ENCODE measurements at regions not wholly inside any gene's neighbourhood (a gene's known extent, or its start where the extent isn't known, plus 50 kb on each side); places are given as distances from the start of the nearest gene placed in this dataset.

DNA sequence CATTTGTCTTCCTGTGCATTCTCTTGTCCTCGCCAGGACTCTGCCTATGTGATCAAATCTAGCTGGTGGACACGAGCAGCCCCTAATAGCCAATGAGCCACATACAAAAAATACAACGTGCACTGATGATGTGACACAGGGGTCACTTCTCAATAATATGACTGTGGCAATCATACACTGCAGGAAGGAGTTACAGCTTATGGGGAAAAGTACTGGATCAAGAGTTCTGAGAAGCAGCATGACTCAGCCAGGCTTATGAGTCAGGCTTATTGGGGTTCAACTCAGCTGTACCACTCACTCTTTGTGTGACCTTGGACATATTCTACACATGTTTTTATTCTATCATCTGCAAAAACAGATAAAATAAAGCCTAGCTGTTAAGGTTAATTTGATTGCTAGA lies 889.4 kb upstream of the TENM4 start:
- Histone ChIP-seq H3K4me1 (ENCODE audit: control insufficient read depth in 1 of 2, insufficient read depth in 2 of 2, low read length in 2 of 2) (no peaks in the 10 kb centered on the region), H3K27me3 (ENCODE audit: low read depth, low read length) (no peaks in the 10 kb centered on the region), H3K9me3 (ENCODE audit: control insufficient read depth in 1 of 2, low read length in 2 of 2) (no peaks in the 10 kb centered on the region), H3K27ac (ENCODE audit: low read length) (no peak overlapping the region), H3K4me3 (ENCODE audit: low read depth in 1 of 2, low read length in 2 of 2) (no peak overlapping the region), H3K36me3 (ENCODE audit: control insufficient read depth in 1 of 2, insufficient read depth in 2 of 2, low read length in 2 of 2) (no peaks in the 10 kb centered on the region)

DNA sequence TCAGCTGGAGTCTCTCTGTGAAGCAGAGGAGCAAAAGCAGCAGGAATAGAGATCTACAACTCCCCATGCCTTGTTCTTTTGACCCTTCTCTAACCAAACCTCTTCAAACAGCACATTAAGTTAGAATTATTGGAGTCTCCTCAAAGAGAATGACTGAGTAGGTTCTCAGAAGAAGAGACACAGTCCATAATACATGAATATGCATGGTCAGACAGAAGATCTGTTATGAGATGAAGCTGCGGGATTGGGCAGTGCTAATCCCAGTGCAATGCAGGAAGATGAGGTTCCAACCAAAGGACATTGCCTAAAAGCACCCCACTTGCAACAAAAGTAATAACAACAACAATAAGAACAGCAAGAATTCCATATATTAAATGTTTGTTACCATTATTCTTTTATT lies 887.9 kb upstream of the TENM4 start:
- no peaks in the 10 kb centered on the region for H3K9me3 ChIP-seq (ENCODE audit: control insufficient read depth in 1 of 2, low read length in 2 of 2)
- H3K4me1 ChIP-seq (ENCODE audit: control insufficient read depth in 1 of 2, insufficient read depth in 2 of 2, low read length in 2 of 2) = no peaks in the 10 kb centered on the region
- H3K4me3 ChIP-seq (ENCODE audit: low read depth in 1 of 2, low read length in 2 of 2) = no peak overlapping the region
- H3K27ac ChIP-seq (ENCODE audit: low read length) = no peak overlapping the region
- H3K27me3 ChIP-seq (ENCODE audit: low read depth, low read length) = no peaks in the 10 kb centered on the region
- H3K36me3 ChIP-seq (ENCODE audit: control insufficient read depth in 1 of 2, insufficient read depth in 2 of 2, low read length in 2 of 2) = no peaks in the 10 kb centered on the region

DNA sequence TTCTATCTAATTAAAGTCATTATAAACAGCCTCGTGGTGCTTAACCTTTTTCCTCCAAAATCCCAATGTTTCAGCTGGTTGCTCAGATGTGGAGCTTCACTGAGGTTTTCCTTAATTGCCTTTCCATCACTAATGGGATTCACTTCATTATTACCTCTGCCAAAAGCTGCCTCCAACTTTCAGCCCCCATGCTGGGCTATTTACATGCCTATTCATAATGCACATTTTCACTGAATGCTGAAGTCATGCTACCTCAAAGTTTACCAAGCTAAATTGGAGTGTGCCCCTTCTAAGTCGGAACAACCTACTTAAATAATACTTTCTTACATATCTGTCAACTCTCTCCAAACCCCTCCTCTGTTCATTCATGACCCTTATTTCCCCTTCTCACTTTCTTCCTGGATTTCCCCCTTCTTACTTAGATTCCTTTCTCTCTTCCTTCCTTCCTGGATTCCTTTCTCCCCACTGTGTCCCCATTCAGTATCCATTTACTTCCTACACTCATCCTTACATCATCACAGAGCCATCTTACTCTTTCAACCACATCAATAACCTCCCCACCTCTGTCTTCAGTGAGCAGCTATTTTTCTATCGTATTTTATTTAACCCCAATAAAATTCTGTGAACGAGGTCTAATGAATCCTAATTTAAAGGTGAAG lies 887.3 kb upstream of the TENM4 start:
- Histone ChIP-seq H3K36me3 (ENCODE audit: control insufficient read depth in 1 of 2, insufficient read depth in 2 of 2, low read length in 2 of 2) (no peaks in the 10 kb centered on the region), H3K9me3 (ENCODE audit: control insufficient read depth in 1 of 2, low read length in 2 of 2) (no peaks in the 10 kb centered on the region), H3K27ac (ENCODE audit: low read length) (no peak overlapping the region), H3K27me3 (ENCODE audit: low read depth, low read length) (no peaks in the 10 kb centered on the region), H3K4me1 (ENCODE audit: control insufficient read depth in 1 of 2, insufficient read depth in 2 of 2, low read length in 2 of 2) (no peaks in the 10 kb centered on the region), H3K4me3 (ENCODE audit: low read depth in 1 of 2, low read length in 2 of 2) (no peak overlapping the region)

DNA sequence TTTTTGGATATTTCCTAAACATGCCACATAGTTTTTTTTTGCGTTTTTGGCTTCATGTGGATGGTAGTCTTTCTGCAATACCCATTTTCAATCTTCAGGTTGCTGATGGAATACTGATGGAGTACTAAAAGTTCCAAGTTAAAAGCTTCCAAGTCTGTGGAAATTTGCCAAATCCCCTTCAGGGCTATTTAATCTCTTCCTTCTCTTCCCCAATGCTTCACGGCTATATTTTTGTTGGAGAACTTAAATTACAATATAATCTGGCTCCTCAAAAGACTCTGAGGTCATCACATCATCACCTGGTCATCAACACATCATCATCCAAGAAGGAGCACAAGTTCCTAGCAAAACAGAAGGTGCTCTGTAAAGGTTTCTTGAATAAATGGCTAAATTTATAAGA lies 881.0 kb upstream of the TENM4 start:
- Histone ChIP-seq H3K9me3 (ENCODE audit: control insufficient read depth in 1 of 2, low read length in 2 of 2) (no peaks in the 10 kb centered on the region), H3K27ac (ENCODE audit: low read length) (no peak overlapping the region), H3K27me3 (ENCODE audit: low read depth, low read length) (no peaks in the 10 kb centered on the region), H3K4me1 (ENCODE audit: control insufficient read depth in 1 of 2, insufficient read depth in 2 of 2, low read length in 2 of 2) (no peaks in the 10 kb centered on the region), H3K4me3 (ENCODE audit: low read depth in 1 of 2, low read length in 2 of 2) (no peak overlapping the region), H3K36me3 (ENCODE audit: control insufficient read depth in 1 of 2, insufficient read depth in 2 of 2, low read length in 2 of 2) (no peaks in the 10 kb centered on the region)

DNA sequence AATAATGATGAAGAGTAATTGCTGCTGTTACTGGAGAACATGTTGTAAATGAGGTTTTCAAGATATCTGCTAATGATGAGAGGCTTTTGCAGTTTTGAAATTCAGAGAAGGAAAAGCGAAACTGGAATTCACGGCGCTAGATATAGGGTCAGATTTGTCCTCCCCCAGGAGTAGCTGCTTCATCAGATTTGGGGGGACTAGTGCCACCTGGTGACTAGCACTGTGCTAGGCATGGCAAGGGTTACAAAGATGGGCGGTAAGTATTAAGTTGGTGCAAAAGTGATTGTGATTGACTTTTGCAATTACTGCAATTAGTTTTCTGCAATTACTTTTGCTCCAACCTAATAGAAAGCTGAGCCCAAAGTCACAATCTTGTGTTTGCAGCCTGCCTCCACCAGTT lies 879.9 kb upstream of the TENM4 start:
- Histone ChIP-seq H3K27me3 (ENCODE audit: low read depth, low read length) (no peaks in the 10 kb centered on the region), H3K4me3 (ENCODE audit: low read depth in 1 of 2, low read length in 2 of 2) (no peak overlapping the region), H3K9me3 (ENCODE audit: control insufficient read depth in 1 of 2, low read length in 2 of 2) (no peaks in the 10 kb centered on the region), H3K27ac (ENCODE audit: low read length) (no peak overlapping the region), H3K36me3 (ENCODE audit: control insufficient read depth in 1 of 2, insufficient read depth in 2 of 2, low read length in 2 of 2) (no peaks in the 10 kb centered on the region), H3K4me1 (ENCODE audit: control insufficient read depth in 1 of 2, insufficient read depth in 2 of 2, low read length in 2 of 2) (no peaks in the 10 kb centered on the region)

DNA sequence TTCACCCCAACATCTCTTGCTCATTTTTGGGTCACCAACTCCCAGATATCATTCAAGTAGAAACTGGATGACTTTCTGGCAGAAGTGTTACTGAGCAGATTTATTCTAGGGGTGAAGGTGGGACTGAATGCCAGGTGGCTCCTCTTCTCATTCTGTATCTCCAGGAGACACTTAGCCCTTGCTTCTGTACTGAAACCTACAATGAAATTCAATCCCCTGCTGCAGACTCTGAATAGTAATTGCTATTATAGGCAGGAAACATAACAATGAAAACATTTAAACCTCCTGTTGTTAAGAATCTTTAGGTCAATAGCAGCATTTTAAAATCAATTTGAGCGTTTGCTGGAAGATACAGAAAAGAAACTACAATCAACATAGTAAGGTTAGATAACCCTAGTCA lies 879.4 kb upstream of the TENM4 start:
- H3K4me1 ChIP-seq (ENCODE audit: control insufficient read depth in 1 of 2, insufficient read depth in 2 of 2, low read length in 2 of 2) = no peaks in the 10 kb centered on the region
- no peaks in the 10 kb centered on the region for H3K36me3 ChIP-seq (ENCODE audit: control insufficient read depth in 1 of 2, insufficient read depth in 2 of 2, low read length in 2 of 2)
- H3K9me3 ChIP-seq (ENCODE audit: control insufficient read depth in 1 of 2, low read length in 2 of 2) = no peaks in the 10 kb centered on the region
- H3K4me3 ChIP-seq (ENCODE audit: low read depth in 1 of 2, low read length in 2 of 2) = no peak overlapping the region
- no peaks in the 10 kb centered on the region for H3K27me3 ChIP-seq (ENCODE audit: low read depth, low read length)
- H3K27ac ChIP-seq (ENCODE audit: low read length) = no peak overlapping the region

DNA sequence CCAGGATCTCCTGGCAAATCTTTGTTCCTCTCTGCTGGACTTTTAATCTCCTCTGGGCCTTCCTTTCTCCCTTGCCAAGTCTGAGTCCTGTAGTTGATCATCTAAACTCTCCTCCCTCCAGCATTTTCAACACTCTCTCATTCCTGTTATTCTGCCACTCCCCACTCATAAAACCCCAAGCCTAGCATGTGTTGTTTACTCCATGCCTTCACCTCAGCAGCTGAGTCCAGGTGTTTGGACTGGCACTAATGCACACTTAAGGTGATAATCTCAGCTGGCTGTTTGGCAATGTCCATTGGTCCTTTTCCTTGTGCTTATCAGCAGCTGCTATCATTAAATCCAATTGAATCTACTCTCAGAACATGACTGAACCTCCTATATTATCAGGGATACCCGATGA lies 876.8 kb upstream of the TENM4 start:
- Histone ChIP-seq H3K4me1 (ENCODE audit: control insufficient read depth in 1 of 2, insufficient read depth in 2 of 2, low read length in 2 of 2) (no peaks in the 10 kb centered on the region), H3K27me3 (ENCODE audit: low read depth, low read length) (no peaks in the 10 kb centered on the region), H3K27ac (ENCODE audit: low read length) (no peak overlapping the region), H3K9me3 (ENCODE audit: control insufficient read depth in 1 of 2, low read length in 2 of 2) (no peaks in the 10 kb centered on the region), H3K4me3 (ENCODE audit: low read depth in 1 of 2, low read length in 2 of 2) (no peak overlapping the region), H3K36me3 (ENCODE audit: control insufficient read depth in 1 of 2, insufficient read depth in 2 of 2, low read length in 2 of 2) (no peaks in the 10 kb centered on the region)

DNA sequence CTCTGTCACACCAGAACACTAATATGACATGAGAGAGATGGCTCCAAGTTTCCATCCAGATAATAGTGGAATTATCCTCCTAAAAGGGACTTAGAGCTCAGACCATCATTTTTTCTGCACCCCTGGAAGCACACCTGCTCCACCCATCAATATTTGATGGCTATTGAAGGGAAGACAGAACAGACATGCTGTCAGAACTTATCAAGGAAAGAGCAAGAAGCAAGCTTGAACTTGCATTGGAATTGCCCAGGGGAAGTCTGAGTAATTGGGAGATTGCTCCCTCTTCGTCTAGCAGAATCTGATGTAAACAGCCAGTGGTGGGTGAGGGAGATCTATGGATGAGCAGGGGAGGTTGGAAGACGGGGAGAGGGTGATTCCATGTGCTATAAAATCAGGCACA lies 874.4 kb upstream of the TENM4 start:
- H3K27ac ChIP-seq (ENCODE audit: low read length) = no peak overlapping the region
- H3K36me3 ChIP-seq (ENCODE audit: control insufficient read depth in 1 of 2, insufficient read depth in 2 of 2, low read length in 2 of 2) = no peaks in the 10 kb centered on the region
- no peaks in the 10 kb centered on the region for H3K9me3 ChIP-seq (ENCODE audit: control insufficient read depth in 1 of 2, low read length in 2 of 2)
- no peak overlapping the region for H3K4me3 ChIP-seq (ENCODE audit: low read depth in 1 of 2, low read length in 2 of 2)
- no peaks in the 10 kb centered on the region for H3K4me1 ChIP-seq (ENCODE audit: control insufficient read depth in 1 of 2, insufficient read depth in 2 of 2, low read length in 2 of 2)
- H3K27me3 ChIP-seq (ENCODE audit: low read depth, low read length) = no peaks in the 10 kb centered on the region

DNA sequence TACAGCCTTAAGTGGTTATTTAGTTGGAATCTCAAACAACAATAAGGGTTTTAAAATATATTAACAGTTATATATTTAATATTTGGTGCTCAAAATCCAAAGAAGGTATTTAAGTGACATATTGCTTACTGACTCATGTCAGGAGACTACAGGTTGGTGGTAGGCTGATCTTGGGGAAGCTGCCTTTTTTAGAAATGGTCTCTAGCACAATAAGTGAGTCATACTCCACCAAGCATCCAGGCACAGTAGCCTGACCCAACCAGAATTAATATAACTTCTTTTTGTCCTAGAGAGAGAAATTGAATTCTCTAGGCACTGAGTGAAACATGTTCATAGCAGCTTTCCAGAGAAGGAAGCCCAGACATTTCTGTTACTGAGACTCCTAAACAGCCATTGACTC lies 868.5 kb upstream of the TENM4 start:
- Histone ChIP-seq H3K4me3 (ENCODE audit: low read depth in 1 of 2, low read length in 2 of 2) (no peak overlapping the region), H3K9me3 (ENCODE audit: control insufficient read depth in 1 of 2, low read length in 2 of 2) (no peaks in the 10 kb centered on the region), H3K27me3 (ENCODE audit: low read depth, low read length) (no peaks in the 10 kb centered on the region), H3K36me3 (ENCODE audit: control insufficient read depth in 1 of 2, insufficient read depth in 2 of 2, low read length in 2 of 2) (no peaks in the 10 kb centered on the region), H3K27ac (ENCODE audit: low read length) (no peak overlapping the region), H3K4me1 (ENCODE audit: control insufficient read depth in 1 of 2, insufficient read depth in 2 of 2, low read length in 2 of 2) (no peaks in the 10 kb centered on the region)

DNA sequence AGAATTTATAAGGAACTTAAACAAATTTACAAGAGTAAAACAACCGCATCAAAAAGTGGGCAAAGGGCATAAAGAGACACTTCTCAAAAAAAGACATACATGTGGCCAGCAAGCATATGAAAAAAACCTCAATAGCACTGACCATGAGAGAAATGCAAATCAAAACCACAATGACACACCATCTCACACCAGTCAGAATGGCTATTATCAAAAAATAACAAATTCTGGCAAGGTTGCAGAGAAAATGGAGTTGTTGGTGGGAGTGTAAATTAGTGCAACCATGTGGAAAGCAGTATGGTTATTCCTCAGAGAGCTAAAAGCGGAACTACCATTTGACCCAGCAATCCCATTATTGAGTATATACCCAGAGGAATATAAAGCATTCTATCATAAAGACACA lies 866.8 kb upstream of the TENM4 start:
- Histone ChIP-seq H3K27me3 (ENCODE audit: low read depth, low read length) (no peaks in the 10 kb centered on the region), H3K4me3 (ENCODE audit: low read depth in 1 of 2, low read length in 2 of 2) (no peak overlapping the region), H3K27ac (ENCODE audit: low read length) (no peak overlapping the region), H3K4me1 (ENCODE audit: control insufficient read depth in 1 of 2, insufficient read depth in 2 of 2, low read length in 2 of 2) (no peaks in the 10 kb centered on the region), H3K9me3 (ENCODE audit: control insufficient read depth in 1 of 2, low read length in 2 of 2) (no peaks in the 10 kb centered on the region), H3K36me3 (ENCODE audit: control insufficient read depth in 1 of 2, insufficient read depth in 2 of 2, low read length in 2 of 2) (no peaks in the 10 kb centered on the region)

DNA sequence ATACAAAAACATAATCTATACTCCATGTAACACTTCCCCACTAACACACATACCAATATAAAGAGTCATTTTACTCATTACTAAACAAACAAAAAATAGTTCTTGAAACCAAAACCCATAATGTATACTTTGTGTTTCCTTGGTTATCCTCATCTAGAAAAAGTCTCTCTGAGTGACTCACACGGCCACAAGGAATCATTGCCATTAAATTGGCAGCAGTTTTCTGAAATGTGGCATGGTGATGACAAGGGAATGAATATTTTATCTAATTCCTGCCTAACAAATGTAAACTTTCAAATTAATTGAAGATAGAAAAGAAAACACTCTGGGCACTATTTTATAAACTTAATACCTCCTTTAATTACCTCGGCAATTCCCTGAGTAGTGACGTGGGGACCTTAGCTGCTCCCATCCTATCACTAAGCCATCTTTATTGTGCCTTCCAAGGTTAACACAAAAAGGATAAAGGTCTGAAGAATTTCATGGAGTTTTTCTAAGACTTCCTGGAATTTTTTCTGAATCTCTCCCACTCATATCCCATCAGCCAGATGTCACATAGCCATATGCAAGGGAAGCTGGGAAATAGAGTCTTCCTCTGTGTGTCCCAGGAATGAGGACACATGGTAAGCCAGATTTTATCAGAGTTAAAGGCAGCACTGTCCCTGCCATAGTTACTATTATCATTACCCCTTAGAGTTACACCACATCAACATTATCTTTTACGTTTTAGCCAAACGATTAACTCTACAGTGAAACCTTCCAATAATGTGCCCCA lies 857.2 kb upstream of the TENM4 start:
- no peaks in the 10 kb centered on the region for H3K4me1 ChIP-seq (ENCODE audit: control insufficient read depth in 1 of 2, insufficient read depth in 2 of 2, low read length in 2 of 2)
- no peaks in the 10 kb centered on the region for H3K36me3 ChIP-seq (ENCODE audit: control insufficient read depth in 1 of 2, insufficient read depth in 2 of 2, low read length in 2 of 2)
- H3K27me3 ChIP-seq (ENCODE audit: low read depth, low read length) = no peaks in the 10 kb centered on the region
- H3K4me3 ChIP-seq (ENCODE audit: low read depth in 1 of 2, low read length in 2 of 2) = no peak overlapping the region
- H3K27ac ChIP-seq (ENCODE audit: low read length) = no peak overlapping the region
- H3K9me3 ChIP-seq (ENCODE audit: control insufficient read depth in 1 of 2, low read length in 2 of 2) = no peaks in the 10 kb centered on the region

DNA sequence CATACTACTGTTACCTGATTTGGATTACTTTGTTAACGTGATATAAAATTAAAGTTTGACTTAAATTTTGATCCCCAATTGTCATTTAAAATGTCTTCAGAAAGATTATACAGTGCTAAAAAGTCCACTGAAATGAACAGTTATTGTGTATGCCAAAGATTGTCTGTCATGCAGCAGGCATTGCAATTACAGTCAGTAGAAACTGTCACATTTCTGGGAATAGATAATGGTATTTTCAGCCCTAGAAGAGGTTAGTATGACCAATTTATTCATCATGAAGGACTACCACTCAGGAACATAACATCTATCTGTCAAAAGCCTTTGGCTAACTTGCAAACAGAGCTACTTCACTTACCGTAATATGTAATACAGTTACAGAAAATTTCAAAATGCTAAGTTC lies 852.5 kb upstream of the TENM4 start:
- no peak overlapping the region for H3K27ac ChIP-seq (ENCODE audit: low read length)
- H3K4me3 ChIP-seq (ENCODE audit: low read depth in 1 of 2, low read length in 2 of 2) = no peak overlapping the region
- no peaks in the 10 kb centered on the region for H3K36me3 ChIP-seq (ENCODE audit: control insufficient read depth in 1 of 2, insufficient read depth in 2 of 2, low read length in 2 of 2)
- no peaks in the 10 kb centered on the region for H3K27me3 ChIP-seq (ENCODE audit: low read depth, low read length)
- H3K4me1 ChIP-seq (ENCODE audit: control insufficient read depth in 1 of 2, insufficient read depth in 2 of 2, low read length in 2 of 2) = no peaks in the 10 kb centered on the region
- H3K9me3 ChIP-seq (ENCODE audit: control insufficient read depth in 1 of 2, low read length in 2 of 2) = no peaks in the 10 kb centered on the region

Data from muscle layer of duodenum (tissue), 2 donors.